HG02885 (cell line): ENCODE measurements at regions not wholly inside any gene's neighbourhood (a gene's known extent, or its start where the extent isn't known, plus 50 kb on each side); places are given as distances from the start of the nearest gene placed in this dataset.
"Not testable (repeated sequence)": the region's sequence is repeated elsewhere in the genome, so short reads cannot be mapped to it uniquely, and the experiment has no call there.

Experiments used
- ATAC-seq: cut with Tn5 transposase; IDR thresholded peaks from one replicate; pipeline ENCODE4 v1.9.1; 2021; ENCODE audit warnings: mild to moderate bottlenecking; ENCODE audit not compliant: unreplicated experiment, poor library complexity

GRCh38 chr12:83676781-83677295 lies 990.1 kb downstream of the TMTC2 start:
- ATAC-seq = no peak

- ATAC-seq = no peak
These were observed 980.0 kb downstream of the TMTC2 start for GRCh38 chr12:83666690-83667089.

GRCh38 chr12:83665634-83666218 lies 979.0 kb downstream of the TMTC2 start:
- ATAC-seq = no peak

- no peak for ATAC-seq
These were observed 977.9 kb downstream of the TMTC2 start for GRCh38 chr12:83664650-83665049.

- ATAC-seq = no peak
These were observed 974.1 kb downstream of the TMTC2 start for GRCh38 chr12:83660727-83661358.

- no peak for ATAC-seq
These were observed 972.6 kb downstream of the TMTC2 start for GRCh38 chr12:83659321-83659720.

- ATAC-seq = no peak
These were observed 969.3 kb downstream of the TMTC2 start for GRCh38 chr12:83656004-83656403.

- no peak for ATAC-seq
These were observed 955.5 kb downstream of the TMTC2 start for GRCh38 chr12:83642205-83642604.

GRCh38 chr12:83641789-83642188 lies 955.1 kb downstream of the TMTC2 start:
- no peak for ATAC-seq

GRCh38 chr12:83634726-83635267 lies 948.1 kb downstream of the TMTC2 start:
- ATAC-seq = no peak

GRCh38 chr12:83630526-83630925 lies 943.8 kb downstream of the TMTC2 start:
- ATAC-seq = no peak

- ATAC-seq = no peak
These were observed 943.2 kb downstream of the TMTC2 start for GRCh38 chr12:83629931-83630330.

- ATAC-seq = no peak
These were observed 935.5 kb downstream of the TMTC2 start for GRCh38 chr12:83622205-83622604.

- no peak for ATAC-seq
These were observed 933.3 kb downstream of the TMTC2 start for GRCh38 chr12:83619973-83620372.

- ATAC-seq = no peak
These were observed 928.4 kb downstream of the TMTC2 start for GRCh38 chr12:83615152-83615551.

GRCh38 chr12:83613586-83614110 lies 926.9 kb downstream of the TMTC2 start:
- no peak for ATAC-seq

- ATAC-seq = no peak
These were observed 916.4 kb downstream of the TMTC2 start for GRCh38 chr12:83603106-83603505.

GRCh38 chr12:83575326-83575725 lies 888.6 kb downstream of the TMTC2 start:
- ATAC-seq = no peak

- ATAC-seq = no peak
These were observed 887.4 kb downstream of the TMTC2 start for GRCh38 chr12:83574142-83574541.

GRCh38 chr12:83573671-83574070 lies 887.0 kb downstream of the TMTC2 start:
- no peak for ATAC-seq

- ATAC-seq = no peak
These were observed 872.9 kb downstream of the TMTC2 start for GRCh38 chr12:83559650-83560049.

GRCh38 chr12:83556040-83556439 lies 869.3 kb downstream of the TMTC2 start:
- ATAC-seq = not testable (repeated sequence)
